ENCODE measurements at regions not wholly inside any gene's neighbourhood (a gene's known extent, or its start where the extent isn't known, plus 50 kb on each side); places are given as distances from the start of the nearest gene placed in this dataset.

- no TSS peak for BruUV-seq (replicated peaks)
- Histone ChIP-seq H3K9ac (replicated peaks; ENCODE audit: extremely low read depth, insufficient read depth, low read length) (no peak overlapping the region), H3K27me3 (ENCODE audit: control insufficient read depth in 2 of 2, insufficient read depth in 2 of 2, low read length in 2 of 2) (peaks cover 0 to 2% of the 10 kb centered on the region in 2 experiments), H3K36me3 (ENCODE audit: control insufficient read depth in 2 of 2, extremely low read depth in 1 of 2, insufficient read depth in 2 of 2, low read length in 2 of 2) (no peaks in the 10 kb centered on the region), H3K4me3 (replicated peaks in 1 of 3; ENCODE audit: insufficient read depth in 1 of 3, low read depth in 1 of 3, low read length in 3 of 3) (no peak overlapping the region), H3K9me3 (replicated peaks; ENCODE audit: control insufficient read depth, insufficient read depth, low read length) (no peaks in the 10 kb centered on the region), H4K20me1 (replicated peaks; ENCODE audit: control insufficient read depth, extremely low read depth, insufficient read depth, low read length) (no peaks in the 10 kb centered on the region), H3K27ac (ENCODE audit: insufficient read depth, low read depth, low read length) (no peak overlapping the region), H2AFZ (ENCODE audit: low read depth, low read length) (no peak overlapping the region), H3K4me2 (ENCODE audit: insufficient read depth, low read length) (no peak overlapping the region), H3K4me1 (ENCODE audit: control insufficient read depth, extremely low read depth, insufficient read depth, low read length) (no peaks in the 10 kb centered on the region), H3K79me2 (ENCODE audit: control insufficient read depth, insufficient read depth, low read length) (no peaks in the 10 kb centered on the region), H3K9me1 (replicated peaks; ENCODE audit: control insufficient read depth, extremely low read depth, insufficient read depth, low read length) (no peaks in the 10 kb centered on the region)
- dilution Hi-C loops (cut with MboI; ENCODE audit: extremely low pct_ligation_motif_present, low sequenced_read_pairs): no loop called here
- CTCF ChIA-PET: interaction anchor here (1.1 kb wide), 1 partner anchor 15 kb away, joined by 4 read pairs; no protein-coding TSS in a partner anchor
- DNase-seq (ENCODE audit: low read depth, low spot score) (no peak), FAIRE-seq (no peak)
- POLR2A ChIA-PET: no interaction called here
- intact Hi-C loops (cut with micrococcal nuclease): no loop called here
- TF ChIP-seq JUN (IDR thresholded peaks at IDR 0.05; ENCODE audit: borderline replicate concordance, insufficient read depth, insufficient read length, low read depth): no peak
- no peak for TF ChIP-seq FOS (IDR thresholded peaks at IDR 0.05; ENCODE audit: borderline replicate concordance, insufficient read depth, low read length)
These were observed 359.6 kb downstream of the MEIS1 start for GRCh38 chr2:66794551-66794950.

- H3K36me3 ChIP-seq (ENCODE audit: control insufficient read depth in 2 of 2, extremely low read depth in 1 of 2, insufficient read depth in 2 of 2, low read length in 2 of 2): no peaks in the 10 kb centered on the region
- FAIRE-seq: no peak
- ChIA-PET CTCF (no interaction called here), POLR2A (no interaction called here)
- H3K9me1 ChIP-seq (replicated peaks; ENCODE audit: control insufficient read depth, extremely low read depth, insufficient read depth, low read length): no peaks in the 10 kb centered on the region
- no peak overlapping the region for H3K27ac ChIP-seq (ENCODE audit: insufficient read depth, low read depth, low read length)
- dilution Hi-C loops (cut with MboI; ENCODE audit: extremely low pct_ligation_motif_present, low sequenced_read_pairs): no loop called here
- no peak overlapping the region for H3K9ac ChIP-seq (replicated peaks; ENCODE audit: extremely low read depth, insufficient read depth, low read length)
- no peaks in the 10 kb centered on the region for H3K4me1 ChIP-seq (ENCODE audit: control insufficient read depth, extremely low read depth, insufficient read depth, low read length)
- H4K20me1 ChIP-seq (replicated peaks; ENCODE audit: control insufficient read depth, extremely low read depth, insufficient read depth, low read length): no peaks in the 10 kb centered on the region
- no peaks in the 10 kb centered on the region for H3K79me2 ChIP-seq (ENCODE audit: control insufficient read depth, insufficient read depth, low read length)
- TF ChIP-seq POLR2A (IDR thresholded peaks at IDR 0.05; ENCODE audit: low read depth, low read length) (no peak), MAX (IDR thresholded peaks at IDR 0.05; ENCODE audit: insufficient read depth, insufficient read length) (no peak), GATA2 (IDR thresholded peaks at IDR 0.05; ENCODE audit: insufficient read depth, insufficient read length, low read depth, low read length) (no peak), MYC (IDR thresholded peaks at IDR 0.05; ENCODE audit: low read depth, low read length) (no peak), FOS (IDR thresholded peaks at IDR 0.05; ENCODE audit: borderline replicate concordance, insufficient read depth, low read length) (no peak), CTCF (IDR thresholded peaks at IDR 0.05; ENCODE audit: extremely low read depth in 1 of 2, insufficient read depth in 1 of 2, low read depth in 1 of 2, low read length in 2 of 2) (no peak), POLR2AphosphoS5 (IDR thresholded peaks at IDR 0.05; ENCODE audit: insufficient read depth, low read depth, low read length) (no peak), EZH2 (IDR thresholded peaks at IDR 0.05; ENCODE audit: borderline replicate concordance, low read depth, low read length, severe bottlenecking) (no peak), JUN (IDR thresholded peaks at IDR 0.05; ENCODE audit: borderline replicate concordance, insufficient read depth, insufficient read length, low read depth) (no peak)
- no peaks in the 10 kb centered on the region for H3K27me3 ChIP-seq (ENCODE audit: control insufficient read depth in 2 of 2, insufficient read depth in 2 of 2, low read length in 2 of 2)
- no peak for DNase-seq (ENCODE audit: low read depth, low spot score)
- intact Hi-C loops (cut with micrococcal nuclease): no loop called here
- BruUV-seq (replicated peaks): no TSS peak
- no peaks in the 10 kb centered on the region for H3K9me3 ChIP-seq (replicated peaks; ENCODE audit: control insufficient read depth, insufficient read depth, low read length)
- H2AFZ ChIP-seq (ENCODE audit: low read depth, low read length): no peak overlapping the region
- H3K4me3 ChIP-seq (replicated peaks in 1 of 3; ENCODE audit: insufficient read depth in 1 of 3, low read depth in 1 of 3, low read length in 3 of 3): no peak overlapping the region
- H3K4me2 ChIP-seq (ENCODE audit: insufficient read depth, low read length): no peak overlapping the region
These were observed 368.0 kb downstream of the MEIS1 start for GRCh38 chr2:66802877-66803276.

Data from endothelial cell of umbilical vein (primary cell).